Progenitor cell of endocrine pancreas (in vitro differentiated cells): ENCODE measurements at regions not wholly inside any gene's neighbourhood (a gene's known extent, or its start where the extent isn't known, plus 50 kb on each side); places are given as distances from the start of the nearest gene placed in this dataset.

Experiments
- DNase-seq: peaks from one replicate; pipeline ENCODE4 v3.0.0; 2021; ENCODE audit warnings: low spot score; ENCODE audit not compliant: unreplicated experiment
- H3K27ac Mint-ChIP-seq: 2 replicates; pipeline ENCODE4 v1.8.0; 2021; ENCODE audit warnings: mild to moderate bottlenecking, moderate library complexity, mixed read lengths
- H3K27me3 Mint-ChIP-seq: 2 replicates; pipeline ENCODE4 v1.8.0; 2021; ENCODE audit warnings: mixed read lengths
- H3K36me3 Mint-ChIP-seq: 2 replicates; pipeline ENCODE4 v1.8.0; 2022; ENCODE audit warnings: mixed read lengths; ENCODE audit not compliant: insufficient read depth
- H3K4me1 Mint-ChIP-seq: 2 replicates; pipeline ENCODE4 v1.8.0; 2021; ENCODE audit warnings: low read depth, mixed read lengths
- H3K4me3 Mint-ChIP-seq: 2 replicates; pipeline ENCODE4 v1.8.0; 2021; ENCODE audit warnings: low read depth, mild to moderate bottlenecking, moderate library complexity, mixed read lengths
- H3K9me3 Mint-ChIP-seq: 2 replicates; pipeline ENCODE4 v1.8.0; 2021; ENCODE audit warnings: low read depth, mixed read lengths
- TF ChIP-seq, protein P1 (sequence below): fragments of 200-600 bp; sonication (generic); IDR thresholded peaks from one replicate; pipeline ENCODE4 v1.5.0; 2021; ENCODE audit warnings: antibody characterized with exemption, mild to moderate bottlenecking; ENCODE audit not compliant: unreplicated experiment

DNA sequence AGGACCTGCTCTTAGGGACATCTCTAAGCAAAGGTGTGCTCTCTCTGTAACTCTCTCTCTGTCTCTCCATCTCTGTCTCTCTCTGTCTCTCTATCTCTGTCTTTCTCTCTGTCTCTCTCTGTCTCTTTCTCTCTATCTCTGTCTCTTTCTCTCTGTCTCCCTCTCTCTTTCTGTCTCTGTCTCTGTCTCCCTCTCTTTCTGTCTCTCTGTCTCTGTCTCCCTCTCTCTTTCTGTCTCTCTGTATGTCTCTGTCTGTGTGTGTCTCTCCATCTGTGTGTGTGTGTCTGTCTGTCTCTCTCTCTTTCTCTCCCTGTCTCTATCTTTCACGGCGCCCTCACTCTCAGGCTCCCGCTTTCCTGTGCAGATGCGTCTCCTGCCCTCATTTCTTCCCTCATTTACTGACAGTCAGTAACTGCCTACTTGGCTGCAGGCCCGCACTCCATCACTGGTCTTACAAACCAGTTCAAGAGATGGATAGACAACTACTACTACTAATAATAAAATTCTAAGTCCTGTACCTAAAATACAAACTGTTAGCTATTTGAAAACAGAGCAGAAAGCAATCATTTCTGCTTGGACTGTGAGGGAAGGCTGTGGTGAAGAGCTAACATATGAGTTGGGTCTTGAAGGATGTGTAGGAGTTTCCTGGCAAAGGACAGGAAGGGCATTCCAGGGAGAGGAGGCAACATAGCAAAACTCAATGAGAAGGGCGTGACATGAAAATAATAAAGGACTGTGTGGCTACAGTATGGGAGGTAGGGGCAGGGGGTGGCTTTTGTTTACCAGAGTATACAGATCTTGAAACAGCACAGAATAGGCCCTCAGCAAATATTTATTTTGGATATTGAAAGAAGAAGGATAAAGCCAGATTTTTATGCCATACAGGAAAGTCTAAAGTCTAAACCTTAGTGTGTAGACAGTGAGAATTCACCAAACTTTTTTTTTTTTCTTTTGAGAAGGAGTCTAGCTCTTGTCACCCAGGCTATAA is 67.8 kb upstream of the TAB2 start:
- H3K4me3 Mint-ChIP-seq = no peak overlapping the region
- H3K9me3 Mint-ChIP-seq = no peaks in the 10 kb centered on the region
- H3K36me3 Mint-ChIP-seq = no peaks in the 10 kb centered on the region
- TF ChIP-seq, protein P1, sequence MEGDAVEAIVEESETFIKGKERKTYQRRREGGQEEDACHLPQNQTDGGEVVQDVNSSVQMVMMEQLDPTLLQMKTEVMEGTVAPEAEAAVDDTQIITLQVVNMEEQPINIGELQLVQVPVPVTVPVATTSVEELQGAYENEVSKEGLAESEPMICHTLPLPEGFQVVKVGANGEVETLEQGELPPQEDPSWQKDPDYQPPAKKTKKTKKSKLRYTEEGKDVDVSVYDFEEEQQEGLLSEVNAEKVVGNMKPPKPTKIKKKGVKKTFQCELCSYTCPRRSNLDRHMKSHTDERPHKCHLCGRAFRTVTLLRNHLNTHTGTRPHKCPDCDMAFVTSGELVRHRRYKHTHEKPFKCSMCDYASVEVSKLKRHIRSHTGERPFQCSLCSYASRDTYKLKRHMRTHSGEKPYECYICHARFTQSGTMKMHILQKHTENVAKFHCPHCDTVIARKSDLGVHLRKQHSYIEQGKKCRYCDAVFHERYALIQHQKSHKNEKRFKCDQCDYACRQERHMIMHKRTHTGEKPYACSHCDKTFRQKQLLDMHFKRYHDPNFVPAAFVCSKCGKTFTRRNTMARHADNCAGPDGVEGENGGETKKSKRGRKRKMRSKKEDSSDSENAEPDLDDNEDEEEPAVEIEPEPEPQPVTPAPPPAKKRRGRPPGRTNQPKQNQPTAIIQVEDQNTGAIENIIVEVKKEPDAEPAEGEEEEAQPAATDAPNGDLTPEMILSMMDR = no peak
- no peak for DNase-seq
- H3K27me3 Mint-ChIP-seq = peaks cover 25% of the 10 kb centered on the region
- H3K4me1 Mint-ChIP-seq = peaks cover 8% of the 10 kb centered on the region
- H3K27ac Mint-ChIP-seq = no peak overlapping the region

DNA sequence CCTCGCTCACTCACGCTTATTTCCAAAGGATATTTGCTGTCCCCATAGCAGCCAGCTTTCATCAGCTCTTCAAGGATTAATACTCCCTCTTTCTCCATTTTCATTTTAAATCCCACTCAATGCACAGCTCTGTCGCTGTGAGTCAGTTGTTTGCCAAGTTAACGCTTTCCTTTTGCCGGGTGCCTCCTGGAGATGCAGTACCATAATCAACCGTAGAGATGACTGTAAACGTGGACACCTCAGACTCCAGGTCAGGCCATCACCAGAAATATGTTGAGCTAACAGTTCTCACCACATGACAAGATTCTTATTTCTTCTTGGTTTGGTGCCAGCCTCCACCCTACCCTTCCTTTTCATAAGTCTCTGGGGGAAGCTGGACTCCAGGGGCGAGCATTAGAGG is 66.6 kb upstream of the TAB2 start:
- Mint-ChIP-seq H3K27ac (no peak overlapping the region), H3K27me3 (peaks cover 28% of the 10 kb centered on the region), H3K4me1 (peaks cover 6% of the 10 kb centered on the region), H3K4me3 (no peak overlapping the region), H3K9me3 (no peaks in the 10 kb centered on the region), H3K36me3 (no peaks in the 10 kb centered on the region)
- DNase-seq = no peak
- TF ChIP-seq, protein P1 = no peak

GRCh38 chr6:149252622-149253021 is 64.9 kb upstream of the TAB2 start:
- TF ChIP-seq, protein P1 = no peak
- DNase-seq = no peak
- peaks cover 23% of the 10 kb centered on the region for H3K27me3 Mint-ChIP-seq
- H3K4me1 Mint-ChIP-seq = peaks cover 7% of the 10 kb centered on the region
- no peaks in the 10 kb centered on the region for H3K36me3 Mint-ChIP-seq
- no peak overlapping the region for H3K27ac Mint-ChIP-seq
- H3K9me3 Mint-ChIP-seq = peaks cover 1% of the 10 kb centered on the region
- no peak overlapping the region for H3K4me3 Mint-ChIP-seq

DNA sequence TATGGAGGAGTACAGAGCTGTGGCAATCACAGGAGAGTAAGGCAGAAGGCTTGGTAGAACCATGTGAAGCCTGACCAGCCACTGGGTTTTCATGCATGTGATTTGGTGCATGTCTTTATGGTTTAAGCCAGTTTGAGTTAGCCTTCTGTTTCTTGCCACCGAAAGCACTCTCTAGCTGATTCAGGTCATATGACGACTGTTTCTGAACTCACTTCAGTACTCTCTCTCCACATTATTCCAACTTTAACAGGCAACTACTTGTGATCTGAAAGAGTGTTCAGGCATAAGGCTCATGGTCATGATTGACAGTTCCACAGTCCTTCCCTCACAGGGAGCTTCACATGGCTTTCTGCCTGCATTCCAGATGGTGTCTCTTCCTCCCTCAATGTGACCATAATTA is 63.3 kb upstream of the TAB2 start:
- Mint-ChIP-seq H3K27me3 (peaks cover 31% of the 10 kb centered on the region), H3K4me1 (peaks cover 4% of the 10 kb centered on the region), H3K9me3 (peaks cover 3% of the 10 kb centered on the region), H3K4me3 (no peak overlapping the region), H3K36me3 (no peaks in the 10 kb centered on the region), H3K27ac (no peak overlapping the region)
- TF ChIP-seq, protein P1 = no peak
- DNase-seq = no peak

GRCh38 chr6:149259753-149260152 is 57.8 kb upstream of the TAB2 start:
- TF ChIP-seq, protein P1 = no peak
- DNase-seq = no peak
- Mint-ChIP-seq H3K4me1 (peaks cover 2% of the 10 kb centered on the region), H3K27ac (no peak overlapping the region), H3K9me3 (peaks cover 3% of the 10 kb centered on the region), H3K36me3 (no peaks in the 10 kb centered on the region), H3K27me3 (peaks cover 39% of the 10 kb centered on the region), H3K4me3 (no peak overlapping the region)
